IPS DF 6.9 (cell line): ENCODE measurements at regions not wholly inside any gene's neighbourhood (a gene's known extent, or its start where the extent isn't known, plus 50 kb on each side); places are given as distances from the start of the nearest gene placed in this dataset.

Source experiments
- DNase-seq: peaks from one replicate; pipeline ENCODE4 v3.0.0-alpha.2; 2013; ENCODE audit warnings: low read depth, low spot score
- H3K27ac ChIP-seq: one replicate; pipeline ENCODE4 v1.5.1; 2013; ENCODE audit warnings: low read length, control low read depth
- H3K27me3 ChIP-seq: 2 replicates; pipeline ENCODE4 v1.6.1; 2013; ENCODE audit warnings: mild to moderate bottlenecking, low read length; ENCODE audit not compliant: control insufficient read depth, insufficient read depth
- H3K36me3 ChIP-seq: 2 replicates; pipeline ENCODE4 v1.6.1; 2013; ENCODE audit warnings: low read length; ENCODE audit not compliant: control insufficient read depth, insufficient read depth
- H3K4me1 ChIP-seq: 2 replicates; pipeline ENCODE4 v1.6.1; 2013; ENCODE audit warnings: low read length; ENCODE audit not compliant: control insufficient read depth, insufficient read depth
- H3K4me3 ChIP-seq: 2 replicates; pipeline ENCODE4 v1.5.1; 2013; ENCODE audit warnings: mild to moderate bottlenecking, low read length
- H3K9me3 ChIP-seq: 2 replicates; pipeline ENCODE4 v1.6.1; 2013; ENCODE audit warnings: low read length, inconsistent platforms; ENCODE audit not compliant: control insufficient read depth, insufficient read depth
- WGBS: extraction: QIAGEN DNeasy Blood & Tissue Kit; methylation state at CpG from one replicate; pipeline ENCODE4 v1.1.7; 2013; ENCODE audit warnings: mixed read lengths, missing lambda C conversion rate; ENCODE audit not compliant: insufficient read length, insufficient coverage; 5-methylcytosine and 5-hydroxymethylcytosine counted together

DNA sequence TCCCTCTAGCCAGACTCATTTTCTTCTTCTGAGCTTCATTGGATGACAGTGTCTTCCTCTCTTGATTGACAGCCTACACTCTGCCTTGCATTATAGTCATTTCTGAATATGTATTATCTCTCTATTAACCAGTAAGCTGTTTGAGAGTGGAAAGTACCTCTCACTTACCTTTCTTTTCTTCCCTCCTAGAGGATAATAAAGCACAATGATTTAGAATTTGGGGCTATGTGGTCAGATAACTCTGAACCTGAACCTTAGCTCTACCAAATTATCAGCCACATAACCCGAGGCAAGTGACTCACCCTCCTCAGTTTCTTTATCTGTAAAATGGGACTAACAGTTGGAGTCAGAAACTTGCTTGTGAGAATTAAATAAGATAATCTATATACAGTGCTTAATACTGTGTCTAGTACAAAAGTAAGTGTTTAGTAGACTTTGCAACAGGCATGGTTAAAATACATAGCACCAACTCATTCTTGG, 331.8 kb upstream of the TBL1XR1 start:
- WGBS = no CpG with 5 or more reads among the region's 1 CpG
- DNase-seq = no peak
- no peak overlapping the region for H3K27ac ChIP-seq
- H3K4me3 ChIP-seq = no peak overlapping the region
- no peaks in the 10 kb centered on the region for H3K4me1 ChIP-seq
- H3K9me3 ChIP-seq = no peaks in the 10 kb centered on the region
- H3K27me3 ChIP-seq = no peaks in the 10 kb centered on the region
- no peaks in the 10 kb centered on the region for H3K36me3 ChIP-seq

GRCh38 chr3:177529716-177530335, 332.5 kb upstream of the TBL1XR1 start:
- DNase-seq = no peak
- Histone ChIP-seq H3K27ac (no peak overlapping the region), H3K4me1 (no peaks in the 10 kb centered on the region), H3K36me3 (no peaks in the 10 kb centered on the region), H3K9me3 (no peaks in the 10 kb centered on the region), H3K4me3 (no peak overlapping the region), H3K27me3 (no peaks in the 10 kb centered on the region)
- WGBS = no CpG with 5 or more reads among the region's 5 CpGs

GRCh38 chr3:177530908-177531307, 333.6 kb upstream of the TBL1XR1 start:
- no CpG with 5 or more reads among the region's 5 CpGs for WGBS
- no peaks in the 10 kb centered on the region for H3K9me3 ChIP-seq
- no peaks in the 10 kb centered on the region for H3K36me3 ChIP-seq
- H3K4me1 ChIP-seq = no peaks in the 10 kb centered on the region
- H3K27me3 ChIP-seq = no peaks in the 10 kb centered on the region
- H3K4me3 ChIP-seq = no peak overlapping the region
- H3K27ac ChIP-seq = no peak overlapping the region
- DNase-seq = no peak

DNA sequence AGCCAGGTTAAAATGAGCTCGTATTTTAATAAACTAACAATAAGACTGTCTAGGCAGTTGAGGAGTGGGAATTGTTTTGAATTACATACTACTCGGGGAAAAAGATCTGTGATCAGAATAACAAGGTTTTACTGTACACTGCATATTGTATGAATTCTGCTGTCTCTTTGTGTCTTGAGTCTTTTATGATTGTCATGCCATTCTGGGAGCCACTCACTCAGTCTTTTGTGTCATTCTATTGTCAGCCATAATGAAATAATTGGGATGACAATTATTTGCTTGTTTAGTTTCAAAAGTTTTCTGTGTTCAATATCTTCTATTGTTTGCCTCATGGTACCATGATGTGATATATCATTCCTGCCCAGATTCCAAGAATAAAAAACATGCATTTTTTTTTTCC, 339.6 kb upstream of the TBL1XR1 start:
- no CpG with 5 or more reads among the region's 2 CpGs for WGBS
- Histone ChIP-seq H3K4me1 (0 out of 2 replicates have a peak, but pooled peaks cover 2% of the 10 kb centered on the region), H3K4me3 (no peak overlapping the region), H3K27ac (no peak overlapping the region), H3K27me3 (no peaks in the 10 kb centered on the region), H3K9me3 (no peaks in the 10 kb centered on the region), H3K36me3 (no peaks in the 10 kb centered on the region)
- DNase-seq = no peak

DNA sequence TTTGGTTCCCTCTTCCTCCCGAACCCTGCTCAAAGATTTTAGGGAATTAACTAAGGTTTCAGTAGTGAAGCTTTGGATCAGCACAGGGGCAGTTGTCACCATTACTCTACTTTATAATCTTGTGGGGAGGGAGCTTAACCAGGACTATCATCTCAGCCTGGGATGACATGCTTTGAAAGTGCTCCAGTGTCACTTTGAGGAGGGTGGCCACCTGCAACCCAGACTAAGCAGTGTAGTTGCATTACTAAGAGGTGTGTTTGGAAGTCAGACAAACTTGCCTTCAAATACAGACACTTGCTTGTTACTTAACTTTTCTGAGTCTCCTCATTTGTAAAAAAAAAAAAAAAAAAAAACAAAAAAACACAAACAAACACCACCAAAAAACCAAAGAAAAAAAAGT, 340.3 kb upstream of the TBL1XR1 start:
- no CpG with 5 or more reads among the region's 1 CpG for WGBS

GRCh38 chr3:177538048-177538749, 340.9 kb upstream of the TBL1XR1 start:
- Histone ChIP-seq H3K27me3 (no peaks in the 10 kb centered on the region), H3K4me1 (0 out of 2 replicates have a peak, but pooled peaks cover 2% of the 10 kb centered on the region), H3K27ac (no peak overlapping the region), H3K4me3 (no peak overlapping the region), H3K9me3 (no peaks in the 10 kb centered on the region), H3K36me3 (no peaks in the 10 kb centered on the region)
- no peak for DNase-seq
- WGBS = no CpG with 5 or more reads among the region's 4 CpGs

More for the DNA sequence above, 340.3 kb upstream of the TBL1XR1 start:
- Histone ChIP-seq H3K9me3 (no peaks in the 10 kb centered on the region), H3K27ac (no peak overlapping the region), H3K36me3 (no peaks in the 10 kb centered on the region), H3K27me3 (no peaks in the 10 kb centered on the region), H3K4me1 (0 out of 2 replicates have a peak, but pooled peaks cover 2% of the 10 kb centered on the region), H3K4me3 (no peak overlapping the region)
- DNase-seq = no peak

DNA sequence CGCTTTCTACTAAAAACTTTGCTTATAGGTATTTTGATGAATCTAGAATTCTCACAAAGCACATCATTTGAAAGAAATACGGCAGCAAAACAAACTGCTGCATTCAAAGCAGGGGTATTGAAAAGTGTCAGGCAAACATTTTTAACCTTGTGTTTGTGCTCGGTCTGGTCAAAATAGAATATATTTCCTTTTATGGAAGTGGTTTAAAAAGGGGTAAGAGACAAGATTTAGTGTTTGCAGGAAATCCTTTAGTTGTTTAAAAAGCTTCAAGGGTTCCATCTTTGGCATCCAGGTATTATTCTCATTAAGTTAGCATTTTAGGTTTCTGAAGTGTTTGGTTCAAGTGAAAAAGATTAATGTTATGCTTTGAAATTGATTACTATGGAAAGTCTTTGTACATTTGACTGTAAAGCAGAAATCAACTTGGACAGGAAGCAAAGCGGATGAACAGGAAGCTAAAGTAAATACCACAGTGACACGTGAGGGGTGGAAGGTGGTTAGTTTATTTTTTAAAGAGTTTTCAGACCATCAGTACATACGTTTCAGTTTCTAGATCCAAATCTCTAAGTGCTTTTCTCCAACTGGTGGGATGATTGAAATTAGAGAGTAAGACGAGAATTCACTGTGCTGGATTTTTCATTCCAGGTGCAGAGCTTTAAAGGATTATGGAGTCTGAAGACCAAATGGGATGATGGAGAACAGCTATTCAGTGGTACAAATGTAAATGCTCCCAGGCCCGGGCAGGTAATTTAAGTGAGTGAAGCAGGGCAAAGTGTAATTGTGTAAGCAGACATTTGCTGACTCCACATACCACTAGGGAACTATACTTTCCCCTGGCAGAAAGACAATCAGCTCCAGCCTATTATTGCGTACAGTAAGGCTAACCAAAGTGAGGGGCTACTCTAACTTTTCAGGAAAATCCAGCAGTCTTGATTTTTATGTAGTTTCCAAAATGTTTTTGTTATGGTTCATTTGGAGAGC, 341.8 kb upstream of the TBL1XR1 start:
- DNase-seq = no peak
- no peak overlapping the region for H3K4me3 ChIP-seq
- no peaks in the 10 kb centered on the region for H3K36me3 ChIP-seq
- no peak overlapping the region for H3K27ac ChIP-seq
- no CpG with 5 or more reads among the region's 9 CpGs for WGBS
- 0 out of 2 replicates have a peak, but pooled peaks cover 2% of the 10 kb centered on the region for H3K4me1 ChIP-seq
- H3K9me3 ChIP-seq = no peaks in the 10 kb centered on the region
- no peaks in the 10 kb centered on the region for H3K27me3 ChIP-seq

DNA sequence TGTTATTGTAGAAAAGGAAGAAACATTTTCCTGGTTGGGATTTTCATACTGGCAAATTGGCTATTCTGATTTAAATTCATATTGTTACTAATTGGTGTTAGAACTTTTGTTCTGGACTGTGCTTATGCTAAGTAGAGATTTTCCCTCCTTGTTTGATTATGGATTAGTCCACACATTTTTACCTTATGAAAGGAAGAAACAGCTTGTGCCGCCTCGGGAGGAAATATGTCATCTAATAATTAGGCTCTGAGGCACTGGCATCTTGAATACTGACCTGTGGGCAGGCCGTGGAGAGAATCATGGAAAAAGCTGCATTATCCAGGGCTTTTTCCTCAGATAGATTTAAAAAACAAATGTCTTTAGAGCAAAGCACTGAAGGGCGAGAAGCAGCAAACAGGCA, 344.3 kb upstream of the TBL1XR1 start:
- H3K36me3 ChIP-seq = no peaks in the 10 kb centered on the region
- no CpG with 5 or more reads among the region's 4 CpGs for WGBS
- no peak overlapping the region for H3K27ac ChIP-seq
- no peak overlapping the region for H3K4me3 ChIP-seq
- H3K9me3 ChIP-seq = no peaks in the 10 kb centered on the region
- H3K27me3 ChIP-seq = no peaks in the 10 kb centered on the region
- H3K4me1 ChIP-seq = 0 out of 2 replicates have a peak, but pooled peaks cover 2% of the 10 kb centered on the region
- no peak for DNase-seq

- H3K4me3 ChIP-seq = no peak overlapping the region
- H3K4me1 ChIP-seq = no peaks in the 10 kb centered on the region
- no peak overlapping the region for H3K27ac ChIP-seq
- no CpG with 5 or more reads among the region's 3 CpGs for WGBS
- no peaks in the 10 kb centered on the region; the same call in 1 of the 2 replicates for H3K27me3 ChIP-seq
- no peaks in the 10 kb centered on the region for H3K9me3 ChIP-seq
- H3K36me3 ChIP-seq = no peaks in the 10 kb centered on the region
- DNase-seq = no peak
These were observed 348.7 kb upstream of the TBL1XR1 start for GRCh38 chr3:177545964-177546363.

DNA sequence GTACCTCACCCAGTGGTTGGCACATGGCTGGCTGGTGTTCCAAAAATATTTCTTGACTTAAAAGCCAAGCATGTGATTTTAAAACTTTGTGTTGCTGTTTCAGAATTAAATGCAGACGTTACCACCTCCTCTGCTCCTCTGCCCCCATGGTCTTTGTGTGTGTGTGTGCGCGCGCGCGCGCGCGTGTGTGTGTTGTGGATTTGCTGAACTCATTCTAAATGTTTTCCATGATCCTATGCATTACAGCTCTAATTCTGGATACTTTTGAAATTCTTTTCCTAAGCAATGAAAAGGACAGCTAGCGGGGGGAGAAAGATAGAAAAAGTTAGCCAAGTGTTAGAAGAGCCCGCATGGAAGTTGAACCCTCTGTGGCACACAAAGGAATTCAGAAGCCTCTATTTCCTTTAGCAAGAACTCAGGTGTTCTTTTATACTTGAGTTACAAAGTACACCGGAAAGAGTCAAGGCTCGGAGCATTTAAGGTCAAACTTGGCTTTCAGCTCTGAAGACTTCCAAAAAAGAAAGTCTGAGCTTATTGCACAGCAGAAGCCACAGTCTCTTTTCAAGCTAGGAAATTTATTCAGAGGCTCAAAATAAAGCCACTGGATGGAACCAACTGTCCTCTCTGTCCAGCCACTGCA, 350.5 kb upstream of the TBL1XR1 start:
- Histone ChIP-seq H3K27ac (no peak overlapping the region), H3K4me3 (no peak overlapping the region), H3K36me3 (no peaks in the 10 kb centered on the region), H3K27me3 (no peaks in the 10 kb centered on the region; the same call in 1 of the 2 replicates), H3K9me3 (no peaks in the 10 kb centered on the region), H3K4me1 (no peaks in the 10 kb centered on the region)
- no CpG with 5 or more reads among the region's 13 CpGs for WGBS
- no peak for DNase-seq
